ENCODE measurements at regions not wholly inside any gene's neighbourhood (a gene's known extent, or its start where the extent isn't known, plus 50 kb on each side); places are given as distances from the start of the nearest gene placed in this dataset.

GRCh38 chr2:200725596-200725995 lies 86.1 kb upstream of the BZW1 start:
- DNase-seq (ENCODE audit: low read depth in 2 of 3, low spot score in 2 of 3) = no peak

GRCh38 chr2:200728630-200729029 lies 83.1 kb upstream of the BZW1 start:
- DNase-seq (ENCODE audit: low read depth in 2 of 3, low spot score in 2 of 3) = no peak

- DNase-seq (ENCODE audit: low read depth in 2 of 3, low spot score in 2 of 3) = no peak
Observed at GRCh38 chr2:200730302-200730701, 81.4 kb upstream of the BZW1 start.

- DNase-seq (ENCODE audit: low read depth in 2 of 3, low spot score in 2 of 3) = no peak
Observed at GRCh38 chr2:200730960-200731359, 80.8 kb upstream of the BZW1 start.

GRCh38 chr2:200732866-200733265 lies 78.8 kb upstream of the BZW1 start:
- DNase-seq (ENCODE audit: low read depth in 2 of 3, low spot score in 2 of 3) = no peak

- no peak for DNase-seq (ENCODE audit: low read depth in 2 of 3, low spot score in 2 of 3)
Observed at GRCh38 chr2:200733713-200734198, 78.0 kb upstream of the BZW1 start.

- peak in 1 of 3 experiments; percentile 14 for DNase-seq (ENCODE audit: low read depth in 2 of 3, low spot score in 2 of 3)
Observed at GRCh38 chr2:200735061-200735460, 76.6 kb upstream of the BZW1 start.

- DNase-seq (ENCODE audit: low read depth in 2 of 3, low spot score in 2 of 3) = no peak
Observed at GRCh38 chr2:200736646-200737274, 75.0 kb upstream of the BZW1 start.

GRCh38 chr2:200737585-200737984 lies 74.1 kb upstream of the BZW1 start:
- no peak for DNase-seq (ENCODE audit: low read depth in 2 of 3, low spot score in 2 of 3)

- DNase-seq (ENCODE audit: low read depth in 2 of 3, low spot score in 2 of 3) = no peak
Observed at GRCh38 chr2:200738590-200738989, 73.1 kb upstream of the BZW1 start.

GRCh38 chr2:200740907-200741306 lies 70.8 kb upstream of the BZW1 start:
- no peak for DNase-seq (ENCODE audit: low read depth in 2 of 3, low spot score in 2 of 3)

GRCh38 chr2:200741468-200742202 lies 70.1 kb upstream of the BZW1 start:
- no peak for DNase-seq (ENCODE audit: low read depth in 2 of 3, low spot score in 2 of 3)

GRCh38 chr2:200742426-200742825 lies 69.3 kb upstream of the BZW1 start:
- DNase-seq (ENCODE audit: low read depth in 2 of 3, low spot score in 2 of 3) = no peak

GRCh38 chr2:200743042-200743676 lies 68.6 kb upstream of the BZW1 start:
- DNase-seq (ENCODE audit: low read depth in 2 of 3, low spot score in 2 of 3) = no peak

GRCh38 chr2:200744201-200744602 lies 67.5 kb upstream of the BZW1 start:
- no peak for DNase-seq (ENCODE audit: low read depth in 2 of 3, low spot score in 2 of 3)

GRCh38 chr2:200746301-200746700 lies 65.4 kb upstream of the BZW1 start:
- no peak for DNase-seq (ENCODE audit: low read depth in 2 of 3, low spot score in 2 of 3)

- no peak for DNase-seq (ENCODE audit: low read depth in 2 of 3, low spot score in 2 of 3)
Observed at GRCh38 chr2:200747668-200748618, 63.8 kb upstream of the BZW1 start.

GRCh38 chr2:200748779-200749178 lies 62.9 kb upstream of the BZW1 start:
- no peak for DNase-seq (ENCODE audit: low read depth in 2 of 3, low spot score in 2 of 3)

GRCh38 chr2:200749631-200750322 lies 61.9 kb upstream of the BZW1 start:
- DNase-seq (ENCODE audit: low read depth in 2 of 3, low spot score in 2 of 3) = no peak

- no peak for DNase-seq (ENCODE audit: low read depth in 2 of 3, low spot score in 2 of 3)
Observed at GRCh38 chr2:200750323-200750910, 61.3 kb upstream of the BZW1 start.
